Fibroblast of mammary gland (primary cell): ENCODE measurements at regions not wholly inside any gene's neighbourhood (a gene's known extent, or its start where the extent isn't known, plus 50 kb on each side); places are given as distances from the start of the nearest gene placed in this dataset.

Experiments used
- DNase-seq: peaks from one replicate; pipeline ENCODE4 v3.0.0-alpha.2; 2010; ENCODE audit warnings: low read depth
- H3K4me3 ChIP-seq: 2 replicates; pipeline ENCODE4 v1.5.1; 2011; ENCODE audit warnings: low read depth, mild to moderate bottlenecking, low read length, moderate library complexity; ENCODE audit not compliant: control insufficient read depth
- CTCF ChIP-seq: conservative IDR thresholded peaks from 2 replicates; pipeline ENCODE4 v1.5.1; 2011; ENCODE audit warnings: low read depth, low read length, inconsistent platforms; ENCODE audit not compliant: control insufficient read depth, insufficient read depth

- H3K4me3 ChIP-seq = no peak overlapping the region
These were observed 167.0 kb downstream of the COPRS start for GRCh38 chr17:31692027-31692426.

GRCh38 chr17:31691251-31691905 lies 167.7 kb downstream of the COPRS start:
- no peak overlapping the region for H3K4me3 ChIP-seq
- no peak for TF ChIP-seq CTCF
- no peak for DNase-seq

More at GRCh38 chr17:31692027-31692426, 167.0 kb downstream of the COPRS start:
- no peak for DNase-seq
- TF ChIP-seq CTCF = no peak

GRCh38 chr17:31690151-31690551 lies 168.9 kb downstream of the COPRS start:
- DNase-seq = no peak
- no peak for TF ChIP-seq CTCF
- H3K4me3 ChIP-seq = no peak overlapping the region

GRCh38 chr17:31688701-31689100 lies 170.3 kb downstream of the COPRS start:
- no peak for DNase-seq
- no peak overlapping the region for H3K4me3 ChIP-seq
- TF ChIP-seq CTCF = no peak

- H3K4me3 ChIP-seq = no peak overlapping the region
- no peak for DNase-seq
- TF ChIP-seq CTCF = no peak
These were observed 171.4 kb downstream of the COPRS start for GRCh38 chr17:31687505-31688126.

- DNase-seq = no peak
- no peak overlapping the region for H3K4me3 ChIP-seq
- no peak for TF ChIP-seq CTCF
These were observed 172.5 kb downstream of the COPRS start for GRCh38 chr17:31686495-31686894.
